GM23248 (cell line): ENCODE measurements at regions not wholly inside any gene's neighbourhood (a gene's known extent, or its start where the extent isn't known, plus 50 kb on each side); places are given as distances from the start of the nearest gene placed in this dataset.

Source experiments
- EZH2 ChIP-seq: fragments of 200-600 bp; sonication (generic); IDR thresholded peaks from 2 replicates; pipeline ENCODE4 v1.6.1; 2018; ENCODE audit warnings: antibody characterized with exemption, mild to moderate bottlenecking; ENCODE audit not compliant: insufficient read depth, poor library complexity, severe bottlenecking
- EZH2phosphoT487 ChIP-seq: fragments of 200-600 bp; sonication (generic); IDR thresholded peaks from 2 replicates; pipeline ENCODE4 v1.6.1; 2018; ENCODE audit warnings: antibody characterized with exemption, moderate library complexity, mild to moderate bottlenecking, low read depth; ENCODE audit not compliant: insufficient read depth

DNA sequence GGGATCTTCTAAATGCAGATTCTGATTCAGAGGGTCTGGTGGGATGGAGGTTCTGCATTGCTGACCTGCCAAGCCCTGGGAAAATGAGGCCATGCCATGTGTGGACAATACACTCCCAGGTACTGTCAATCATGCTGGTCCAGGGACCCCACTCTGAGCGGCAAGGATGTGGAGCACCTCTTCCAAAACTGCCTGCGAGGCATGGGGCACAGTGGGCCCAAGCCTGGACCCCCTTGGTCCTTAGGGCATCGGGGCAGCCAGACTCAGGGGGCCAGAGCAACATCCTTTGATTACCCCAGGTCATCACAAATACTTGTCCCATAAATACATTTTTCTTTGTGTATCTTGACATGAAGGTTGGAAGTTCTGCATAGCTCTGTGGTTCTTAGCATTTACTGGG is 76.8 kb upstream of the NXT1 start:
- TF ChIP-seq EZH2, result no peak
- no peak for TF ChIP-seq EZH2phosphoT487
